HG03025 (cell line): ENCODE measurements at regions not wholly inside any gene's neighbourhood (a gene's known extent, or its start where the extent isn't known, plus 50 kb on each side); places are given as distances from the start of the nearest gene placed in this dataset.
"Not testable (repeated sequence)": the region's sequence is repeated elsewhere in the genome, so short reads cannot be mapped to it uniquely, and the experiment has no call there.

Experiments used
- ATAC-seq: cut with Tn5 transposase; IDR thresholded peaks from one replicate; pipeline ENCODE4 v1.9.1; 2021; ENCODE audit warnings: mild to moderate bottlenecking, moderate library complexity; ENCODE audit not compliant: unreplicated experiment, low FRiP score

DNA sequence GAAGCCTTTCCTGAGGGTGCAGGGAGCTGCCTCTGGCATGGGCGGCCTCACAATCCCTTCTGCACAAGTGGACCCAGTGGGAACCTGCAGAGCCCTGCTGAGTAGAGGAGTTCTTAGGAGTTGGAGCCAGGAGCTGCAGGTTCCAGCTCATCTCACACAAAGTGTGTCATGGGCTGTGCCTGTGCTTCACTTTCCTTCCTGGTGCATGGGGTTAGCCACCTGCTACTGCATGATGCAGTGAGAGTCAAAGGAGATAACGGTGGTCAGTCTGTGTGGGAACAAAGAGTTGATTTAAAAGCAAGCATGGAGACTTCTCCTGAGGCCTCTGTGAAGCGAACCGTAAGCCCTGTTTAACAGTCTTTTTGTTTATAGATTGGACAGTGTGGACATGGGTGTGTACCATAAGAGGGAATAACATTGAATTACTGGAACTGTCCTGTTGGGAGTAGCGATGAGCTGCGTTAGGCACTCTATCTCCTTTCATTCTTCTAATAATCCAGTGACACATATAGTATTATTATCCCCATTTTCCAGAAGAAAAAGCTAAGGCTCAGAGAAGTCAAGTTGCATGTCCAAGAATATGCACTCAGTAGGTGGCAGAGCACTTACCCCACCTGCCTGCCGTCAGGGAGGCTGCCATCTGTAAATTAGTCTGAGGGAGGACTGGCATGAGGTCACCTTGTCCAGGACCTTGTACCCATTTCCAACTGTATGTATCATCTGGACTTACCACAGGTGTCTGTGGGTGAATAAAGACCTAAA lies 68.7 kb upstream of the PRR23C start:
- ATAC-seq = no peak

- no peak for ATAC-seq
Observed at GRCh38 chr3:139113993-139114375, 69.3 kb upstream of the PRR23C start.

DNA sequence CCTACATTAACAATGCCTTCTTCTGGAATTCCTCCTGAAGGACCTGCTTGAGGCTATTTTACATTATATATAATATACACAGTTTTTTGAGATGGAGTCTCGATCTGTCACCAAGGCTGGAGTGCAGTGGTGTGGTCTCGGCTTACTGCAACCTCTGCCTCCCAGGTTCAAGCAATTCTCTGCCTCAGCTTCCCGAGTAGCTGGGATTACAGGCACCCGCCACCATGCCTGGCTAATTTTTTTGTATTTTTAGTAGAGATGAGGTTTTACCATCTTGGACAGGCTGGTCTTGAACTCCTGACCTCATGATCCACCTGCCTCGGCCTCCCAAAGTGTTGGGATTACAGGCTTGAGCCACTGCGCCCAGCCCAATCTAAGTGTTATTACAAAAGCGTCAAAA lies 71.9 kb upstream of the PRR23C start:
- ATAC-seq = not testable (repeated sequence)

DNA sequence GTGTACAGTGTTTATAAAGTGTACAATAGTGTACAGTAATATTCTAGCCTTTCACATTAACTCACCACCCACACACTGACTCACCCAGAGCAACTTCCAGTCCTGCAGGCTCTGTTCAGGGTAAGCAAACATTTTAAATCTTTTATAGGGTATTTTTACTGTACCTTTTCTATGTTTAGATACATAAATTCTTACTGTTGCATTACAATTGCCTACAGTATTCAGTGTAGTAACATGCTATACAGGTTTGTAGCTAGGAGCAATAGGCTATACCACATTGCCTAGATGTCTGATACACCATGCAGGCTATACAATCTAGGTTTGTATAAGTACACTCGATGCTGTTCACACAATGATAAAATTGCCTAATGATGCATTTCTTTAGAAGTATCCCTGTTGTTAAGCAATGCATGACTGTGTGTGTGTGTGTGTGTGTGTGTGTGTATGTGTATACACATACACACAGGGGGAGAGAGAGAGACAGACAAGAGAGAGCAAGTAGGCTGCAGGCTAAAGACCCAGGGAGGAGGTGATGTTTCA lies 72.5 kb upstream of the PRR23C start:
- no peak for ATAC-seq

- ATAC-seq = no peak
Observed at GRCh38 chr3:139117883-139118760, 73.4 kb upstream of the PRR23C start.

- no peak for ATAC-seq
Observed at GRCh38 chr3:139118835-139119234, 74.1 kb upstream of the PRR23C start.

- ATAC-seq = no peak
Observed at GRCh38 chr3:139119331-139120025, 74.8 kb upstream of the PRR23C start.

GRCh38 chr3:139120086-139121056 lies 75.7 kb upstream of the PRR23C start:
- ATAC-seq = no peak

GRCh38 chr3:139121513-139122220 lies 77.0 kb upstream of the PRR23C start:
- ATAC-seq = no peak

- no peak for ATAC-seq
Observed at GRCh38 chr3:139122221-139122581, 77.5 kb upstream of the PRR23C start.

GRCh38 chr3:139122612-139123011 lies 77.9 kb upstream of the PRR23C start:
- no peak for ATAC-seq

GRCh38 chr3:139123377-139124095 lies 78.8 kb upstream of the PRR23C start:
- ATAC-seq = no peak

DNA sequence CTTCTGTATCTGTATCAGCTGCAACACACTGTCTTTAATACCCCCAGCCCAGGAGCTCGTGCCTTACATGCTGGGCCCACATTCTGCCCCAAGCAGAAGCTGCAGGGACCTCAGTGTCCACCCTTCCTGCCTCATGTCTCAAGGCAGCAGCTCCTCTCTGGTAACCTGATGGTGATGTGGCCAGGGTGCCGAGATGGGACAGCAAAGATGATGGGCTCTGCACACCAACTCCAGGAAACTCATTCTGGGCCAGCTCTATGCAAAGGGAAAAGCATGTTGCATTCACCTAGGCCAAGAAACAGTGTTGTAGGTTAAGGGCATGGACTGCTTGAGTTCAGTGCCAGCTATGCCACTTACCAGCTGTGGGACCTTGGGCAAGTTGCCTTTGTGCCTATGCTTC lies 79.5 kb upstream of the PRR23C start:
- ATAC-seq = no peak

DNA sequence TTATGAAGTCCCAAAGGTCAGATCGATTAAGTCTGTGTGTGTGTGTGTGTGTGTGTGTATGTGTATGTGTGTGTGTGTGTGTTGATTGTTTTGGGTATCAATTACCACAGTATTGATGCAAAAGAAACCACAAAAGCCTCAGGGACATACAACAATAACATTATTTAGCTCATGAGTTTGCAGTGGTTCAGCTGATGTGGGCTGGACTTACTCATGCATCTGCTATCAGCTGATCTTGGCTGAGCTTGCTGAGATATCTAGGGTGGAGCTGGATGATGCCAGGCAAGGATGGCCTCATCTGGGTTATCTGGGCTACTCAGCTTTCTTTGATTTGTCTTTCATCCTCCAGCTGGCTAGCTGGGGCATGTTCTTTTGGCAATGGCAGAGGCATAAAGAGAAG lies 82.4 kb upstream of the PRR23C start:
- ATAC-seq = no peak

DNA sequence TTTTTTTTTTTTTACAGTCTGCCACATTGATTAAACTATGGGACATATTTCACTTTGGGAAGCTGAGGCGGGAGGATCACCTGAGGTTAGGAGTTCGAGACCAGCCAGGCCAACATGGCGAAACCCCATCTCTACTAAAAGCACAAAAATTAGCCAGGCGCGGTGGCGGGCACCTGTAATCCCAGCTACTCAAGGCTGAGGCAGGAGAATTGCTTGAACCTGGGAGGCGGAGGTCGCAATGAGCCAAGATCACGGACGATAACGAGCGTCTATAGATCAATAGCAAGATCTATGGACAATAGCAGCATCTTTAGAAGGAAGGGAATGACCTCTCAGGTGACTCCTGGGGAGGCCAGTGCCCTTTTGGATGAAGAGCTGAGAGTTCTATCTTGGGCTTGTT lies 82.9 kb upstream of the PRR23C start:
- not testable (repeated sequence) for ATAC-seq

- ATAC-seq = no peak
Observed at GRCh38 chr3:139128803-139129202, 84.1 kb upstream of the PRR23C start.

DNA sequence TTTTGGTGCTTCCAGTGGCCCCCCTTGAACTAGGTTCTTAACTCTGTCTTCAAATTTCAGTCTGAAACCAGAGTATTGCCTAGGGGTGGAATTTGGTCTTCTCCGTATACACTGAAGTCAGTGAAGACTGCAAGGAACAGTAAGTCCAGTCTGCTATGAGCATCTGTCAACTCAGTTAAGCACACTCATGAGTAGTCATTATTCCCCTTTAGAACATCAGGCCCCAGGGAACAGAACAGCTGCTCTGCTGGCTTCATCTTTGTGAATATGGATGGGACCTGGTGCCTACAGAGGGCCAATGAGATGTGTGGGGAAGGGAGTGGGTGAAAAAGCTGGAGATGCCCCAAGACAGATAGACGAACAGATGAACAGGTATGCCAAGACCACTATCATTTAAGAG lies 85.2 kb upstream of the PRR23C start:
- ATAC-seq = no peak

DNA sequence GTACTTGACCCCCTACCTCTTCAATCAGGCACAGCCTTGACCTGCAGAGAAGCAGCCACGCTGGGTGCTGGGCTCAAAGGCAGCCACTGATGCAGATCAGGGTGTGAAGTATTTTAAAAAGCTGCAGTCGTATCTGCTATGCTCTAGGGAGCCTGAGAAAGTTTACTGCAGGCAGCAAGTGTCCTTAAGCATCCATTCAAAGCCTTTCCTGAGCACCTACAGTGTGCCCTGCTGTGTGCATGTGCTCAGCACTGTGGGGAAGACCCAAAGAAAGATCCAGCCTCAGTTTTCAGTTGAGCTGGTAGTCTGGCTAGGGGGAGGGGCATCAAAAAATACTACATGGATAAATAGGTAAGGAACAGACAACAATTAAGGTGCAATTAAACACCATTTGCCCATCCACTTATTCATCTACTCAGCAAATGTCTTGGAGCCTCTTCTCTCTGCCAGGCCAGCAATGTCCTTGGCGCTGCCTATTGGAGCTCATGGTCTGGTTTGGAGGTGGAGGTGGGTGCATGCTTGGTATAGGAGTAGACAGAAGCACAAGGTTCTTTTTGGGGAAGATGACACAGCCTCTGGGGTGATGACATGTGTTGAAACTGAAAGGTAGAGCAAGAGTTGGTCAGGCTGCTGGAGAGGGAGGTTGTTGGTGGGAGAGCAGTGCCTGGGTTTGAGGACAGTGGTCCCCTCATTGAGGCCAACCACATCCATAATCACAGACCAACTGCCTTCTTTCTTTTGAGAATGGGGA lies 85.9 kb upstream of the PRR23C start:
- ATAC-seq = no peak
